H1 (cell line): ENCODE measurements at regions not wholly inside any gene's neighbourhood (a gene's known extent, or its start where the extent isn't known, plus 50 kb on each side); places are given as distances from the start of the nearest gene placed in this dataset.

Experiments used
- CHD7 ChIP-seq: fragments of 300-600 bp; sonication (generic); IDR thresholded peaks from 2 replicates; pipeline ENCODE4 v1.7.1; 2012; ENCODE audit warnings: low read length, moderate library complexity, mild to moderate bottlenecking, inconsistent platforms; ENCODE audit not compliant: insufficient replicate concordance
- JUND ChIP-seq: IDR thresholded peaks from 2 replicates; pipeline ENCODE4 v1.6.1; 2011; ENCODE audit warnings: mild to moderate bottlenecking, improper control_type of control experiment, low read length
- KDM1A ChIP-seq: fragments of 200-600, 300-600 bp; sonication (generic); IDR thresholded peaks from 2 replicates; pipeline ENCODE4 v1.7.1; 2016; ENCODE audit warnings: mild to moderate bottlenecking, low read length, borderline replicate concordance
- MAFK ChIP-seq: IDR thresholded peaks from 2 replicates; pipeline ENCODE4 v1.6.1; 2012; ENCODE audit warnings: low read depth, mild to moderate bottlenecking, improper control_type of control experiment, low read length

GRCh38 chr5:68365889-68366288 lies 150.3 kb downstream of the PIK3R1 start (continued):
- no peak for TF ChIP-seq CHD7
- no peak for TF ChIP-seq JUND
- no peak for TF ChIP-seq MAFK
- TF ChIP-seq KDM1A, result no peak
